Spleen (tissue), 7 donors: ENCODE measurements at regions not wholly inside any gene's neighbourhood (a gene's known extent, or its start where the extent isn't known, plus 50 kb on each side); places are given as distances from the start of the nearest gene placed in this dataset.

ENCODE experiments used
- CTCF ChIP-seq, 11 experiments: fragments of 200-600 bp in 7 of 11; fragments of 450-650 bp in 4 of 11; sonication (generic) in 4 of 11; IDR thresholded peaks in 8 of 11; conservative IDR thresholded peaks in 3 of 11; 1 replicate in 7 of 11; 2 replicates in 4 of 11; pipeline versions ENCODE4 v1.4.0 to v1.8.0; 2016 to 2021; ENCODE audit warnings: antibody characterized with exemption in 11 of 11, inconsistent platforms in 4 of 11, mild to moderate bottlenecking in 1 of 11
- POLR2A ChIP-seq, 3 donors: fragments of 450-650 bp; IDR thresholded peaks; one replicate each; pipeline ENCODE4 v1.5.1; 2017; ENCODE audit warnings: antibody characterized with exemption in 3 of 3, mild to moderate bottlenecking in 1 of 3
- donor health status: DM: no; HTN: no; CAD: no; lungs with moderate emphysema.
- donor health status: DM: no; HTN: no; CAD: no.
- donor health status: DM: no; HTN: no; CAD: no.

- TF ChIP-seq CTCF (IDR thresholded peaks at IDR 0.05 in 8 of 11, conservative IDR thresholded peaks at IDR 0.05 in 3 of 11): no peak
- TF ChIP-seq POLR2A (IDR thresholded peaks at IDR 0.05): no peak
These were observed 226.1 kb downstream of the ANKRD30B start for GRCh38 chr18:14974088-14974487.
